Chondrocyte (in vitro differentiated cells): ENCODE measurements at regions not wholly inside any gene's neighbourhood (a gene's known extent, or its start where the extent isn't known, plus 50 kb on each side); places are given as distances from the start of the nearest gene placed in this dataset.

Source experiments
- DNase-seq: peaks from one replicate; pipeline ENCODE4 v3.0.0; 2021; ENCODE audit warnings: mixed read lengths, low spot score
- H3K27ac Mint-ChIP-seq: one replicate; pipeline ENCODE4 v1.8.0; 2021; ENCODE audit warnings: mild to moderate bottlenecking, moderate library complexity, mixed read lengths; ENCODE audit not compliant: unreplicated experiment
- H3K27me3 Mint-ChIP-seq: 2 replicates; pipeline ENCODE4 v1.8.0; 2021; ENCODE audit warnings: low read depth, mixed read lengths
- H3K36me3 Mint-ChIP-seq: 2 replicates; pipeline ENCODE4 v1.8.0; 2021; ENCODE audit warnings: low read depth, mixed read lengths
- H3K4me1 Mint-ChIP-seq: 2 replicates; pipeline ENCODE4 v1.8.0; 2021; ENCODE audit warnings: low read depth, mild to moderate bottlenecking, mixed read lengths
- H3K4me3 Mint-ChIP-seq: one replicate; pipeline ENCODE4 v1.8.0; 2021; ENCODE audit warnings: mild to moderate bottlenecking, moderate library complexity, mixed read lengths; ENCODE audit not compliant: unreplicated experiment
- H3K9me3 Mint-ChIP-seq: 2 replicates; pipeline ENCODE4 v1.8.0; 2021; ENCODE audit warnings: low read depth, mixed read lengths
- CTCF ChIP-seq: fragments of 200-600 bp; sonication (generic); IDR thresholded peaks from 2 replicates; pipeline ENCODE4 v1.5.0; 2021; ENCODE audit warnings: antibody characterized with exemption, mild to moderate bottlenecking, moderate library complexity

GRCh38 chr6:128632131-128632530 lies 111.7 kb upstream of the PTPRK start:
- DNase-seq = no peak
- H3K36me3 Mint-ChIP-seq = no peaks in the 10 kb centered on the region
- no peaks in the 10 kb centered on the region for H3K27me3 Mint-ChIP-seq
- TF ChIP-seq CTCF = no peak
- H3K4me3 Mint-ChIP-seq = no peak overlapping the region
- no peaks in the 10 kb centered on the region for H3K4me1 Mint-ChIP-seq
- no peaks in the 10 kb centered on the region for H3K9me3 Mint-ChIP-seq
- H3K27ac Mint-ChIP-seq = no peak overlapping the region

GRCh38 chr6:128631031-128631430 lies 110.6 kb upstream of the PTPRK start:
- H3K4me1 Mint-ChIP-seq = no peaks in the 10 kb centered on the region
- H3K27me3 Mint-ChIP-seq = no peaks in the 10 kb centered on the region
- no peaks in the 10 kb centered on the region for H3K9me3 Mint-ChIP-seq
- H3K4me3 Mint-ChIP-seq = no peak overlapping the region
- DNase-seq = no peak
- no peak overlapping the region for H3K27ac Mint-ChIP-seq
- no peak for TF ChIP-seq CTCF
- H3K36me3 Mint-ChIP-seq = no peaks in the 10 kb centered on the region

GRCh38 chr6:128630213-128630612 lies 109.8 kb upstream of the PTPRK start:
- no peak overlapping the region for H3K4me3 Mint-ChIP-seq
- no peaks in the 10 kb centered on the region for H3K4me1 Mint-ChIP-seq
- no peak for TF ChIP-seq CTCF
- no peaks in the 10 kb centered on the region for H3K27me3 Mint-ChIP-seq
- no peaks in the 10 kb centered on the region for H3K9me3 Mint-ChIP-seq
- H3K36me3 Mint-ChIP-seq = no peaks in the 10 kb centered on the region
- DNase-seq = no peak
- no peak overlapping the region for H3K27ac Mint-ChIP-seq

GRCh38 chr6:128617285-128617684 lies 96.9 kb upstream of the PTPRK start:
- Mint-ChIP-seq H3K9me3 (peaks cover 14% of the 10 kb centered on the region), H3K4me3 (no peak overlapping the region), H3K36me3 (peaks cover 5% of the 10 kb centered on the region), H3K4me1 (peaks cover 3% of the 10 kb centered on the region), H3K27me3 (no peaks in the 10 kb centered on the region), H3K27ac (no peak overlapping the region)
- DNase-seq = no peak
- no peak for TF ChIP-seq CTCF

GRCh38 chr6:128616342-128616741 lies 95.9 kb upstream of the PTPRK start:
- Mint-ChIP-seq H3K9me3 (peaks cover 14% of the 10 kb centered on the region), H3K27ac (no peak overlapping the region), H3K4me1 (peaks cover 3% of the 10 kb centered on the region), H3K4me3 (no peak overlapping the region), H3K36me3 (peaks cover 5% of the 10 kb centered on the region), H3K27me3 (no peaks in the 10 kb centered on the region)
- TF ChIP-seq CTCF = no peak
- DNase-seq = no peak
